SK-N-SH (cell line): ENCODE measurements at regions not wholly inside any gene's neighbourhood (a gene's known extent, or its start where the extent isn't known, plus 50 kb on each side); places are given as distances from the start of the nearest gene placed in this dataset.

Source experiments
- CTCF ChIA-PET: fragments of 300-600, 350-600 bp; formaldehyde crosslinking; extraction: SDS; loops from one replicate; lab custom pipeline; 2021; lab: Yijun Ruan, JAX
- POLR2A ChIA-PET: fragments of 350-600 bp; sonication (Branson Sonifier 250); formaldehyde crosslinking; extraction: SDS; loops from one replicate; lab custom pipeline; 2020; ENCODE audit warnings: antibody characterized with exemption, inconsistent platforms; lab: Yijun Ruan, JAX
- DNase-seq: peaks from one replicate; pipeline ENCODE4 v3.0.0; 2012
- H2AFZ ChIP-seq: fragments of 200-600 bp; sonication (generic); 2 replicates; pipeline ENCODE4 v1.8.1; 2016; ENCODE audit warnings: antibody characterized with exemption, mild to moderate bottlenecking, low read depth
- H3F3A ChIP-seq: fragments of 200-600 bp; sonication (generic); replicated peaks from 2 replicates; pipeline ENCODE3; 2016; ENCODE audit warnings: antibody characterized with exemption, mild to moderate bottlenecking; ENCODE audit not compliant: insufficient read depth
- H3K27ac ChIP-seq, 2 experiments: fragments of 200-500 bp in 1 of 2; fragments of 200-600 bp in 1 of 2; sonication (Bioruptor generic) in 1 of 2; sonication (generic), shearing (Covaris generic) in 1 of 2; 2 replicates each; pipeline versions ENCODE4 v1.5.1 to v1.6.1; 2014 to 2016; ENCODE audit warnings: low read depth in 2 of 2, inconsistent platforms in 1 of 2, low read length in 1 of 2, mild to moderate bottlenecking in 1 of 2, mixed read lengths in 1 of 2
- H3K27me3 ChIP-seq: fragments of 200-600 bp; sonication (generic), shearing (Covaris generic); 2 replicates; pipeline ENCODE4 v1.6.1; 2016; ENCODE audit warnings: mixed run types; ENCODE audit not compliant: insufficient read depth
- H3K36me3 ChIP-seq, 2 experiments: fragments of 200-500 bp in 1 of 2; fragments of 200-600 bp in 1 of 2; sonication (Bioruptor generic) in 1 of 2; sonication (generic) in 1 of 2; replicated peaks in 1 of 2; 2 replicates each; pipeline versions ENCODE3 to v1.5.1; 2014 to 2016; ENCODE audit warnings: low read length in 1 of 2, mild to moderate bottlenecking in 1 of 2; ENCODE audit not compliant: insufficient read depth in 2 of 2, control insufficient read depth in 1 of 2
- H3K4me1 ChIP-seq, 2 experiments: fragments of 200-500 bp in 1 of 2; fragments of 200-600 bp in 1 of 2; sonication (Bioruptor generic) in 1 of 2; sonication (generic), shearing (Covaris generic) in 1 of 2; 2 replicates each; pipeline versions ENCODE4 v1.5.1 to v1.6.1; 2014 to 2016; ENCODE audit warnings: low read depth in 1 of 2, low read length in 1 of 2, mixed run types in 1 of 2; ENCODE audit not compliant: insufficient read depth in 2 of 2, control insufficient read depth in 1 of 2
- H3K4me2 ChIP-seq: fragments of 200-600 bp; sonication (generic), shearing (Covaris generic); 2 replicates; pipeline ENCODE4 v1.6.1; 2017; ENCODE audit warnings: mixed run types
- H3K4me3 ChIP-seq, 2 experiments: fragments of 200-500 bp in 1 of 2; fragments of 200-600 bp in 1 of 2; sonication (Bioruptor generic) in 1 of 2; sonication (generic), shearing (Covaris generic) in 1 of 2; 2 replicates each; pipeline versions ENCODE4 v1.5.1 to v1.8.1; 2014 to 2016; ENCODE audit warnings: low read depth in 2 of 2, inconsistent platforms in 1 of 2, low read length in 1 of 2, mild to moderate bottlenecking in 1 of 2, mixed read lengths in 1 of 2, moderate library complexity in 1 of 2
- H3K79me2 ChIP-seq: fragments of 200-600 bp; sonication (generic); 2 replicates; pipeline ENCODE4 v1.8.1; 2017; ENCODE audit warnings: mild to moderate bottlenecking; ENCODE audit not compliant: insufficient read depth
- H3K9ac ChIP-seq: fragments of 200-600 bp; sonication (generic); 2 replicates; pipeline ENCODE4 v1.6.1; 2017; ENCODE audit warnings: mixed run types
- H3K9me2 ChIP-seq: fragments of 200-600 bp; sonication (generic); 2 replicates; pipeline ENCODE4 v1.6.1; 2017; ENCODE audit warnings: mixed run types
- H3K9me3 ChIP-seq: fragments of 200-600 bp; sonication (generic); 2 replicates; pipeline ENCODE4 v1.6.1; 2017; ENCODE audit warnings: mixed run types, mild to moderate bottlenecking, moderate library complexity
- H4K20me1 ChIP-seq: fragments of 200-600 bp; sonication (generic); 2 replicates; pipeline ENCODE4 v1.6.1; 2017; ENCODE audit warnings: mild to moderate bottlenecking, mixed run types; ENCODE audit not compliant: insufficient read depth
- CHD2 ChIP-seq: fragments of 150-350 bp; IDR thresholded peaks from 2 replicates; pipeline ENCODE4 v1.6.1; 2018; ENCODE audit warnings: low read length; ENCODE audit not compliant: partially characterized antibody
- ELF1 ChIP-seq: IDR thresholded peaks from 2 replicates; pipeline ENCODE4 v1.4.0; 2012
- EZH2phosphoT487 ChIP-seq: fragments of 200-600 bp; sonication (generic); IDR thresholded peaks from 2 replicates; pipeline ENCODE4 v1.6.1; 2017; ENCODE audit warnings: low read depth, mixed run types, mild to moderate bottlenecking, antibody characterized with exemption, moderate library complexity, borderline replicate concordance
- FOSL2 ChIP-seq: IDR thresholded peaks from 2 replicates; pipeline ENCODE4 v1.4.0; 2012; ENCODE audit warnings: low read depth, mild to moderate bottlenecking, moderate library complexity, borderline replicate concordance
- FOXM1 ChIP-seq: IDR thresholded peaks from 2 replicates; pipeline ENCODE4 v1.4.0; 2012; ENCODE audit warnings: low read depth, mild to moderate bottlenecking
- GABPA ChIP-seq: IDR thresholded peaks from 2 replicates; pipeline ENCODE4 v1.4.0; 2012; ENCODE audit warnings: low read depth, mild to moderate bottlenecking
- GATA2 ChIP-seq: sonication (generic); formaldehyde crosslinking; IDR thresholded peaks from 2 replicates; pipeline ENCODE4 v1.5.0; 2020; ENCODE audit warnings: mild to moderate bottlenecking, missing genetic modification reagents
- JUND ChIP-seq: IDR thresholded peaks from 2 replicates; pipeline ENCODE4 v1.4.0; 2012
- MEF2A ChIP-seq: IDR thresholded peaks from 2 replicates; pipeline ENCODE4 v1.4.0; 2012; ENCODE audit warnings: low read depth, borderline replicate concordance
- MXI1 ChIP-seq: IDR thresholded peaks from 2 replicates; pipeline ENCODE4 v1.6.1; 2012; ENCODE audit warnings: mild to moderate bottlenecking, low read depth, low read length, improper control_type of control experiment
- NFIC ChIP-seq: IDR thresholded peaks from 2 replicates; pipeline ENCODE4 v1.4.0; 2012; ENCODE audit warnings: borderline replicate concordance
- NRF1 ChIP-seq: IDR thresholded peaks from 2 replicates; pipeline ENCODE4 v1.6.1; 2012; ENCODE audit warnings: low read depth, mild to moderate bottlenecking, low read length
- PBX3 ChIP-seq: IDR thresholded peaks from 2 replicates; pipeline ENCODE4; 2012
- POLR2AphosphoS5 ChIP-seq: IDR thresholded peaks from 2 replicates; pipeline ENCODE4 v1.6.1; 2012; ENCODE audit warnings: low read depth, low read length
- RCOR1 ChIP-seq: fragments of 150-350 bp; IDR thresholded peaks from 2 replicates; pipeline ENCODE4 v1.6.1; 2017; ENCODE audit warnings: antibody characterized with exemption, low read length
- RFX5 ChIP-seq: IDR thresholded peaks from 2 replicates; pipeline ENCODE4 v1.6.1; 2012; ENCODE audit warnings: mild to moderate bottlenecking, improper control_type of control experiment, low read length
- SIN3A ChIP-seq: IDR thresholded peaks from 2 replicates; pipeline ENCODE4 v1.6.1; 2012; ENCODE audit warnings: low read depth, mild to moderate bottlenecking, low read length, moderate library complexity, borderline replicate concordance
- SMC3 ChIP-seq: IDR thresholded peaks from 2 replicates; pipeline ENCODE4 v1.6.1; 2012; ENCODE audit warnings: low read depth, low read length, improper control_type of control experiment
- TAF1 ChIP-seq: IDR thresholded peaks from 2 replicates; pipeline ENCODE4 v1.6.1; 2012; ENCODE audit warnings: low read depth, mild to moderate bottlenecking, low read length, moderate library complexity, borderline replicate concordance
- TCF12 ChIP-seq: IDR thresholded peaks from 2 replicates; pipeline ENCODE4 v1.4.0; 2012
- TEAD4 ChIP-seq: IDR thresholded peaks from 2 replicates; pipeline ENCODE4 v1.4.0; 2012; ENCODE audit warnings: mild to moderate bottlenecking, borderline replicate concordance; ENCODE audit not compliant: insufficient read depth
- USF2 ChIP-seq: fragments of 150-350 bp; IDR thresholded peaks from 2 replicates; pipeline ENCODE4 v1.6.1; 2017; ENCODE audit warnings: antibody characterized with exemption, low read length, low read depth, borderline replicate concordance
- YY1 ChIP-seq: IDR thresholded peaks from 2 replicates; pipeline ENCODE4 v1.4.0; 2012; ENCODE audit warnings: low read depth, mild to moderate bottlenecking
- ZBTB33 ChIP-seq: IDR thresholded peaks from 2 replicates; pipeline ENCODE4 v1.4.0; 2012; ENCODE audit warnings: low read depth, borderline replicate concordance
- WGBS: methylation state at CpG from one replicate; pipeline ENCODE4 v1.1.6; 2017; ENCODE audit warnings: low lambda C conversion rate; 5-methylcytosine and 5-hydroxymethylcytosine counted together

GRCh38 chr5:126043688-126044087 is 379.5 kb upstream of the GRAMD2B start (continued):
- no peak for TF ChIP-seq ZBTB33
- TF ChIP-seq YY1, result no peak
- TF ChIP-seq TEAD4, result no peak
- TF ChIP-seq MEF2A, result no peak
- no peak for TF ChIP-seq TAF1
- TF ChIP-seq SMC3, result no peak
- no peak for TF ChIP-seq NFIC
- TF ChIP-seq, all 33 proteins: peak for 0

- WGBS, result 18% methylated on average over 7 of the region's 7 CpGs
- H3K79me2 ChIP-seq, result no peaks in the 10 kb centered on the region
- no peaks in the 10 kb centered on the region for H3F3A ChIP-seq
- no peaks in the 10 kb centered on the region for H3K9me2 ChIP-seq
- CTCF ChIA-PET, result interaction anchor here (0.9 to 1.3 kb wide), 2 partner anchors 12 to 54 kb away, joined by 3 read pairs; no protein-coding TSS in a partner anchor
- H3K4me2 ChIP-seq, result no peak overlapping the region
- no peaks in the 10 kb centered on the region for H3K36me3 ChIP-seq
- peak overlapping the region in 1 of 2 experiments; percentile 90; a peak in 2 of 4 replicates for H3K27ac ChIP-seq
- no peak overlapping the region for H3K4me3 ChIP-seq
- no peak overlapping the region for H2AFZ ChIP-seq
- peak; percentile 58 for DNase-seq
- peaks cover 0 to 13% of the 10 kb centered on the region in 2 experiments; a peak in 2 of 4 replicates for H3K4me1 ChIP-seq
- H3K9me3 ChIP-seq, result no peaks in the 10 kb centered on the region
- H3K9ac ChIP-seq, result no peak overlapping the region
- H4K20me1 ChIP-seq, result no peaks in the 10 kb centered on the region
- no peaks in the 10 kb centered on the region for H3K27me3 ChIP-seq
- POLR2A ChIA-PET, result interaction anchor here (0.7 kb wide), 1 partner anchor 1018 kb away, joined by 5 read pairs; no protein-coding TSS in a partner anchor
- TF ChIP-seq EZH2phosphoT487 (no peak), TCF12 (peak; percentile 86), FOXM1 (no peak), PBX3 (peak; percentile 75), MXI1 (peak; percentile 82), ZBTB33 (no peak), RFX5 (no peak), RCOR1 (peak; percentile 85), USF2 (no peak), YY1 (no peak), JUND (peak; percentile 42), SIN3A (peak; percentile 74; the same call in 1 of the 2 replicates), CHD2 (peak; percentile 82), NRF1 (no peak), SMC3 (peak; percentile 25; the same call in 1 of the 2 replicates), MEF2A (no peak), GABPA (no peak), FOSL2 (peak; percentile 37; the same call in 1 of the 2 replicates), GATA2 (peak; percentile 93), POLR2AphosphoS5 (peak; percentile 63; the same call in 1 of the 2 replicates), ELF1 (no peak), TEAD4 (peak; percentile 23; the same call in 1 of the 2 replicates)
Measured at GRCh38 chr5:126044111-126044668, 379.0 kb upstream of the GRAMD2B start.
